GM21367 (cell line): ENCODE measurements at regions not wholly inside any gene's neighbourhood (a gene's known extent, or its start where the extent isn't known, plus 50 kb on each side); places are given as distances from the start of the nearest gene placed in this dataset.
"Not testable (repeated sequence)": the region's sequence is repeated elsewhere in the genome, so short reads cannot be mapped to it uniquely, and the experiment has no call there.

Experiments
- ATAC-seq: cut with Tn5 transposase; IDR thresholded peaks from one replicate; pipeline ENCODE4 v1.9.1; 2021; ENCODE audit not compliant: unreplicated experiment

- ATAC-seq, result no peak
These were observed 1633.2 kb upstream of the NUDT12 start for GRCh38 chr5:105195765-105196164.

DNA sequence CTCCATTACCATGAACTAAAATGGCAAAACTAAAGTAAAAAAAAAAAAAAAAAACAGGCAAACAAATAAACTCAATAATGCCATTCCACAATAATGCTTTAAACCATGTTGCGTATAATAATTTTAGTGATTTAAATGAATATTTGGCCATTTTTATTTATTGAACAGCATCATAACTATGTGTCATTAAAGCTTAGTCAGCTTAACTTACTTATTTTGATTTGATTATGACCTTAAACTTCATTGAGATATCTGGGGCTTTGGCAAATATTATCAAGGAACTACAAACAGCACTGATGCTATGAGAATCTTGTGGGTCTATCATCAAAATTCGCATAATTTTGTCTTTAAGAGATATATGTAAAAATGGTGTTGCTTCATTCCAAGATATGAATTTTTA lies 1610.3 kb upstream of the NUDT12 start:
- no peak for ATAC-seq

DNA sequence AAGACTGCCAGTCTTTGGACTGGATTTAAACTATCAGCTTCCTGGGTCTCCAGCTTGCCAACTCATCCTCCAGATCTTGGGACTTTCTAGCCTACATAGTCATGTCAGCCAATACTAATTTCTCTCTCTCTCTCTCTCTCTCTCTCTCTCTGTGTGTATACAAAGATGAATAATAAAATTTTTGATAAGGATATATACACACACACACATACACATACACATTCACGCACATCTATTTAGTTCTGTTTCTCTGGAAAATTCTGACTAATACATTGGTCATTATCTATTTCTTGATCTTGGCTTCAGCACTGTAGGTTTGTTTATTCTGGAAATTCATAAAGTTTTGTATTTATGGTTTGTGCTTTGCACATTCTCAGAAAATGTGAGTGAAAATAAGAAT lies 1606.2 kb upstream of the NUDT12 start:
- ATAC-seq, result no peak

- ATAC-seq, result no peak
These were observed 1604.5 kb upstream of the NUDT12 start for GRCh38 chr5:105167092-105167491.

DNA sequence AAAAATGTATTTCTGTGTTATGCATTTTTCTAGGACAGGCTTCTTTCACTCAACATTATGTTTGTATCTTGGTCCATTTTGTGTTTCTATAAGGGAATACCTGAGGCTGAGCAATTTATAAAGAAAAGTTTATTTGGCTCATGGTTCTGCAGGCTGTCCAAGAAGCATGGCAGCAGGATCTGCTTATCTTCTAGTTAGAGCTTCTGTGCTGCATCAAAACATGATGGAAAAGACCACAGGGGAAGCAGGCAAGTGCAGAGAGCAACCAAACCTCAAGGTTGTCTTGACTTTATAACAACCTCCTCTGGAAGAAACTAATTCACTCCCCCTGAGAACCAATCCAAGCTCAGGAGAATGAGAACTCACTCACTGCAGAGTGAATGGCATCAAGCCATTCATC lies 1601.0 kb upstream of the NUDT12 start:
- ATAC-seq, result no peak

DNA sequence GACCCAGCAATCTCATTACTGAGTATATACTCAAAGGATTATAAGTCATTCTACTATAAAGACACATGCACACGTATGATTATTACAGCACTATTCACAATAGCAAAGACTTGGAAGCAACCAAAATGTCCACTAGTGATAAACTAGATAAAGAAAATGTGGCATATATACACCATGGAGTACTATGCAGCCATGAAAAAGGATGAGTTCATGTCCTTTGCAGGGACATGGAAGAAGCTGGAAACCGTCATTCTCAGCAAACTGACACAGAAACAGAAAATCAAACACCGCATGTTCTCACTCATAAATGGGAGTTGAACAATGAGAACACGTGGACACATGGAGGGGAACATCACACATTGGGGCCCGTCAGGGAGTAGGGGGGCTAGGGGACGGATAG lies 1600.0 kb upstream of the NUDT12 start:
- not testable (repeated sequence) for ATAC-seq

- ATAC-seq, result no peak
These were observed 1595.9 kb upstream of the NUDT12 start for GRCh38 chr5:105158526-105158925.

DNA sequence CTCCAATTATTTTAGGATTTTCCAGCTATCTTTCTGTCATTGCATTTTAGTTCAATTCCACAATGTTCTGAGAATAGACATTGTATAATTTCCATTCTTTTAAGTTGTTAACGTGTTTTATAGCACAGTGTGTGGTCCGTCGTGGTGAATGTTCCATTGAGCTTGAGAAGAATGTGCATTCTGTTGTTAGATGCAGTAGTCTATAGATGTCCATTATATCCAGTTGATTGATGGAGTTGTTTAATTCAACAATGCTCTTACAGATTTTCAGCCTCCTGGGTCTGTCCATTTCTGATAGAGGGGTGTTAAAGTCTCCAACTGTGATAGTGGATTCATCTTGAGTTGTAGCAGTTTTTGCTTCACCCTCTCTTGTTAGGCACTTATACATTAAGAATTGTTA lies 1587.7 kb upstream of the NUDT12 start:
- no peak for ATAC-seq

GRCh38 chr5:105146867-105147266 lies 1584.3 kb upstream of the NUDT12 start:
- no peak for ATAC-seq

DNA sequence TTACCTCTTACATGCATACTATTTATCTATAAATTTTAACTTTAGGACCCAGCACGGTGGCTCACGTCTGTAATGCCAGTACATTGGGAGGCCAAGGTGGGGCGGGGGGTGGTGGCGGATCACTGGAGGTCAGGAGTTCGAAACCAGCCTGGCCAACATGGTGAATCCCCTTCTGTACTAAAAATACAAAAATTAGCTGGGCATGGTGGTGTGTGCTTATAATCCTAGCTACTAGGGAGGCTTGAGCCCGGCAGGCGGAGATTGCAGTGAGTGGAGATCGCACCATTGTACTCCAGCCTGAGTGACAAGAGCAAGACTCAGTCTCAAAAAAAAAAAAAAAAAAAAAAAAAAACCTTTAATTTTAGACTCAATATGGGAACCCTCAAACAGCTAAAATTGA lies 1582.6 kb upstream of the NUDT12 start:
- no peak for ATAC-seq

- ATAC-seq, result no peak
These were observed 1571.7 kb upstream of the NUDT12 start for GRCh38 chr5:105134328-105134727.

DNA sequence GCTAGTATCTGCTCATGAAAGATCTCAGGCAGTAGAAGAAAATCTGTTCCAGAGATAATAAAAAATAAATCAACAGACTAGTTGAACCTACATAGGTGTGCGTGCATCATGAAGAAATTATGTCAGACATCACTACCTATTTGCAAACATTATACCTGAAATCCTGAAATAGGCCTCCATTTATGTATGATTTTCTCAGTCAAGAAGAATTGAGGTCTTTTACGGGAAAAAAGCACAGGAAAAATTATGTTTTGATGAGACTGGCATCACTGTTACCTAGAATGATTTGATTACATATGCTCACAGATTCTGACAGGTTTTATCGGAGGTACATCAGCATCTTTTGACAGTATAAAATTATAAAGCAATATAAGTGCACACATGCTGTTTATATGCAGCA lies 1570.5 kb upstream of the NUDT12 start:
- ATAC-seq, result no peak

GRCh38 chr5:105132581-105132980 lies 1570.0 kb upstream of the NUDT12 start:
- ATAC-seq, result no peak

DNA sequence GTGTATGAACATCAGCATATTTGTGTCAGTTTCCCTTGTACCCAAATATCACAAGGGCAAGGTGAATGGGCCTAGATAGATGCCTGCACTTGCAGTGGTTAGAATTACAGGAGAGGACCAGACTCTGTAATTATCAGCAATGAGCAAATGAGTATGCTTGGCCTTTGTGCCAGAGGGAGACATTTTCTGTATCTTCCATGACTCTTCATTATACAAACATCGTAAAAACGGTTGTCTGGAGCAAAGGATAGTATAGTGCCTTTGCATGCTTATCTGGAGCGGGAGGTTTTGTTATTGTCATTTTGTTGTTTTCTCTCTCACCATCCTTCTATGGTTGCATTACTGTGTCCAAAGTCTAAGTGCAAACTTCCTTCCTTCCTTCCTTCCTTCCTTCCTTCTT lies 1568.5 kb upstream of the NUDT12 start:
- ATAC-seq, result no peak

GRCh38 chr5:105101577-105101976 lies 1539.0 kb upstream of the NUDT12 start:
- ATAC-seq, result no peak

DNA sequence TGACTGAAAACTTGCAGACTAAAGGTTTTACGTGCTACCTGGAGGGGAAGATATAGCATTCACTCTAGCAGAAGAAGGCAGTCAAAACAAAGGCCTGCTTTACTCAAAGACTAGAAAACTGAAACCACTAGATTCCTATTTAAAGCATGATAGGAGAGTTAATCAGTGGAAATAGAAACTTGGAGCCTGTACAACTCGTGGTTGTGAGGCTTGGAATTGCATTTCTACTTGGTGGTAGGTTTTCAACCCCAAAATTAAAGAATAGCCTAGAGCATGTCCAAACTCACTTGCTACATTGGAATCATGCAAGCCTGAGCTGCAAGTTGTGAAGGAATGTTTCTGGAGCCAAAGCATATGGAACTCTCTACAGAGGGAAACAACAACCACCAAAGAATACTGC lies 1526.4 kb upstream of the NUDT12 start:
- ATAC-seq, result no peak

DNA sequence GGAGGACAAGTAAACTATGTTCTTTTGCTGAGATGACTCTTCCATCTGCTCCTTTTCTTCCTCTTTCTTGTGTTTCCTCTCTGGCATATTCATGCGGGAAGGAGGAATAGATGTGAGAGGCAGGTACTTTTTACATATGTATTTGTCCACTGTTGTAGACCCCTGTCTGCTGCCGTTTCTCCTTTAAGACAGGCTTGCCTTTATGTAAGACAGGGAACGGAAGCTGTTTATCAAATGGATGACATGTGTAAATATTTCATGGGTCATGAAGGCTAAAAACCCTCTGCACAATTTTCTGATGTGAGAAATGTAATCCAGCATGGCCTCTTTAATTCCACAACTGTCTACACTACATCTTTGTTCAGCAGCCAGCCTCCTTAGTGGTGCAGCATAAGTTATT lies 1525.5 kb upstream of the NUDT12 start:
- no peak for ATAC-seq

GRCh38 chr5:105057893-105058292 lies 1495.3 kb upstream of the NUDT12 start:
- no peak for ATAC-seq

GRCh38 chr5:105057001-105057436 lies 1494.4 kb upstream of the NUDT12 start:
- ATAC-seq, result no peak

DNA sequence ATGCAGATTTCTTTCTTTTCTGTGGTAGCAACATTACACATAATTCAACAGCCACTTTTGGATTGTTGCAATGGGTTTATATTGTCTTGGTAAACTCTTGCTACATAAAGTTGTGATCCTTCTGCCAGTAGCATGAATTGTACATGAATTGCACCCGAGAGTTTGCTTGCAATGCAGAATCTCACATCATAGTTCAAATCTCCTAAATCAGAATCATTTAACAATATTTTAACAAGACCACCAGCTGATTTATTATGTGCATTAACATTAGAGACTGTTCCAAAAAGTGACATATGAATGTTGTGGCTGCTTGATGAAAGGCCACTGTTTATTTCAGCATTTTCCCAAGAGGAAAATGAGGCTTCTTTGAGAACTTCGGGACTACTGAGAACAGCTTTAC lies 1491.8 kb upstream of the NUDT12 start:
- no peak for ATAC-seq

GRCh38 chr5:105042623-105043022 lies 1480.0 kb upstream of the NUDT12 start:
- no peak for ATAC-seq

DNA sequence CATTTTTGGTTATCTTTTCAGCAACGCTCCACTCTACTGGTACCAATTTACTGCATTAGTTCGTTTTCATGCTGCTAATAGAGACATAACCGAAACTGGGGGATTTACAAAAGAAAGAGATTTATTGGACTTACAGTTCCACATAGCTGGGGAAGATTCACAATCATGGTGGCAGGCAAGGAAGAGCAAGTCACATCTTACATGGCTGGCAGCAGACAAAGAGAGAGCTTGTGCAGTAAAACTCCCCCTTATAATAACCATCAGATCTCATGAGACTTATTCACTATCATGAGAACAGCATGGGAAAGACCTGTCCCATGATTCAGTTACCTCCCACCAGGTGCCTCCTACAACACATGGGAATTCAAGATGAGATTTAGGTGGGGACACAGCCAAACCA lies 1474.2 kb upstream of the NUDT12 start:
- ATAC-seq, result not testable (repeated sequence)

DNA sequence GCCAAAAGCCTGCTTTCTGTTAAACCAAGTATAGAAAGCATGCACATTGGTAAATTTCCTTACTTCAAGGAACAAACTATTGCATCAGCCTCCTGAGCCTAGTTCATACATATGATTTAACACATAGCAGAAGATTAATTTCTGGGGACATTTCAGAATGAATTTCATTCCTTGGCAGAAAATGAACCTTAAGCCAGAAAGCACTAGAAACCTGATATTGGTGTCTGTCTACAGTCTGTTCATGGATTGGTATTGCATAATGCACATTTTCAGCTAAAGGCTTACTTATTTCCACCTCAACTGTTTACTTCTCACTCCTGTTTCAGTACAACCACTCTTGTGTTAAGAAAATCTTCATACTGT lies 1471.8 kb upstream of the NUDT12 start:
- ATAC-seq, result no peak
